ENCODE measurements at regions not wholly inside any gene's neighbourhood (a gene's known extent, or its start where the extent isn't known, plus 50 kb on each side); places are given as distances from the start of the nearest gene placed in this dataset.

DNA sequence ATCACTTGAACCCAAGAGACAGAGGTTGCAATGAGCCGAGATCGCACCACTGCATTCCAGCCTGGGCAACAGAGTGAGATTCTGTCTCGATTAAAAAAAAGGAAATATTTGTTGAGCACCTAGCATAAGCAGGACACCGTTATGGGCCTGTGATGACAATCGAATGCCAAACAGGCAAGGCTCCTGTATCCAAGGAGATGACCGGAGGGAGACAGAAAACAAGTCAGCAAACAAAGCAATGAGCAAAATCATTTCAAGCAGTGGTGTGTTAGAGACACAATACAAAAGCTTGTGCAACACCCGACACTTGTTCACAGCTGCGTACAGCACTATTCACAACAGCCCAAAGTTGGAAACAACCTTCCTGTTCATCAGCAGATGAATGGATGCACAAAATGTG is 87.1 kb upstream of the CPEB4 start:
- Histone ChIP-seq H3K4me3 (ENCODE audit: insufficient read depth, low read depth, low read length) (no peak overlapping the region), H3K4me1 (ENCODE audit: control insufficient read depth, insufficient read depth, low read length) (no peaks in the 10 kb centered on the region), H3K27ac (ENCODE audit: insufficient read depth, low read depth, low read length, poor library complexity, severe bottlenecking) (no peak overlapping the region), H3K9me3 (ENCODE audit: control insufficient read depth, low read length) (no peaks in the 10 kb centered on the region), H3K36me3 (ENCODE audit: control insufficient read depth, insufficient read depth, low read length) (no peaks in the 10 kb centered on the region), H3K27me3 (ENCODE audit: control insufficient read depth, insufficient read depth, low read length, poor library complexity, severe bottlenecking) (no peaks in the 10 kb centered on the region)
- 92 to 93% methylated on average over 8 of the region's 8 CpGs for WGBS, 2 experiments

DNA sequence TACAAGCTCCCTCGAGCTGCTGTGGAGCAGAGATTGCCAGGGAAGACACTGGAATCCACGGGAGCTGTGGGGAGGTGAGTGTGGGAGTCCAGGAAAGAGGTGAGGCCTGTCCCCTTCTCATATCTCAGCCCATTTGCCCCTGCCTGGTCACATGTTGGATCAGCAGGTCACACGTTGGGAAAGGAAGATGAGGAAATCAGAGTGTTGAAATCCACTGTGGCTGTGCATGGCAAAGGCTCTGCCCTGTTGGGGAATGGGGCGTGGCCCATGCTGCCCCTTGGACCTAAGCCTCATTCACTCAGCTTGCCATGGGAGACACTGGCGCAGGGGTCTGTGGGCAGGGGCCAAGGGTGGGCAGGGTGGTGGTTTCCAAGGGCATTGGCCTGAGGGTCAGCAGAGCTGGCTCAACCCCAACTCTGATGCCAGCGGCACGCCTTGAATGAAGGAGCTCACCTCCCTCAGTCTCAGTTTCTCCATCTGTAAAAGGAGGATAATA is 85.4 kb upstream of the CPEB4 start:
- no peak overlapping the region for H3K27ac ChIP-seq (ENCODE audit: insufficient read depth, low read depth, low read length, poor library complexity, severe bottlenecking)
- H3K27me3 ChIP-seq (ENCODE audit: control insufficient read depth, insufficient read depth, low read length, poor library complexity, severe bottlenecking): no peaks in the 10 kb centered on the region
- no peaks in the 10 kb centered on the region for H3K4me1 ChIP-seq (ENCODE audit: control insufficient read depth, insufficient read depth, low read length)
- no peaks in the 10 kb centered on the region for H3K9me3 ChIP-seq (ENCODE audit: control insufficient read depth, low read length)
- WGBS, 2 experiments: 88 to 89% methylated on average over 6 to 7 of the region's 7 CpGs
- H3K4me3 ChIP-seq (ENCODE audit: insufficient read depth, low read depth, low read length): no peak overlapping the region
- no peaks in the 10 kb centered on the region for H3K36me3 ChIP-seq (ENCODE audit: control insufficient read depth, insufficient read depth, low read length)

GRCh38 chr5:173804579-173804978 is 83.6 kb upstream of the CPEB4 start:
- Histone ChIP-seq H3K9me3 (ENCODE audit: control insufficient read depth, low read length) (no peaks in the 10 kb centered on the region), H3K4me1 (ENCODE audit: control insufficient read depth, insufficient read depth, low read length) (no peaks in the 10 kb centered on the region)
- 87 to 89% methylated on average over 7 of the region's 7 CpGs for WGBS, 2 experiments

DNA sequence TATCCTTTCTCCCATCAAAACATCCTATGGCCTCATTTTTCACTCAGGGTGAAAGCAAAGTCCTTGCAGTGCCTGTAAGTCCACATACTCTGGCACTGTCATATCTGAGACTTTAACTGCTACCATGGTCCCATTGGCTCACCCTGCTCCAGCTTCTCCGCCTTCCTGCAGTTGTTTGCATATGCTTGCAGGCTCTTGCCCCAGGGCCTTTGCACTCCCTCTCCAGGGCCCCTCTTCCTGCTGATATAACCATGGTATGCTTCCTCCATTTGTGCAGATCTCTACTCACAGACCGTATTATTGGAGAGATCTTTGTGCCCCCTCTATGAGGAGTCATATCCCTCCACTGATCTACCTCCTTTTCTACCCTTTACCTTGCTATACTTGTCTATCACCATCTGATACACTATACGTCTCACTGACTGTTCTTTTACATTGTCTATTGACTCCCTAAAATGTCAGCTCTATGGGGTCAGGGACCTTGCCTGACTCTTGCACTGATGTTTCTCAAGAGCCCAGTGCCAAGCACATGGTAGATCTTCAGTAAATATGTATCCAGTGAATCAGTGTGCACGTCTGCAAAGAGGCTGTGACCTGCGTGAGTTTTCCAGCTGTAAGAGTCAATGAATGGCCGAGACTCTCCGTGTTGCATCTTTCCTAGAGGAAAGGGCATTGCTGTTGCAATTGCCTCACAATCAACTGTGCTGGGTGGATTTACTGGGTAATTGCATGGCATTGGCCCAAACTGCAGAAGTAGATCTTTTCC is 81.7 kb upstream of the CPEB4 start:
- no peak overlapping the region for H3K4me3 ChIP-seq (ENCODE audit: insufficient read depth, low read depth, low read length)
- no peaks in the 10 kb centered on the region for H3K36me3 ChIP-seq (ENCODE audit: control insufficient read depth, insufficient read depth, low read length)
- H3K27me3 ChIP-seq (ENCODE audit: control insufficient read depth, insufficient read depth, low read length, poor library complexity, severe bottlenecking): no peaks in the 10 kb centered on the region
- H3K9me3 ChIP-seq (ENCODE audit: control insufficient read depth, low read length): no peaks in the 10 kb centered on the region
- 92 to 94% methylated on average over 7 of the region's 7 CpGs for WGBS, 2 experiments
- no peak overlapping the region for H3K27ac ChIP-seq (ENCODE audit: insufficient read depth, low read depth, low read length, poor library complexity, severe bottlenecking)
- H3K4me1 ChIP-seq (ENCODE audit: control insufficient read depth, insufficient read depth, low read length): no peaks in the 10 kb centered on the region

More at GRCh38 chr5:173804579-173804978, 83.6 kb upstream of the CPEB4 start:
- H3K27ac ChIP-seq (ENCODE audit: insufficient read depth, low read depth, low read length, poor library complexity, severe bottlenecking): no peak overlapping the region
- H3K27me3 ChIP-seq (ENCODE audit: control insufficient read depth, insufficient read depth, low read length, poor library complexity, severe bottlenecking): no peaks in the 10 kb centered on the region
- H3K36me3 ChIP-seq (ENCODE audit: control insufficient read depth, insufficient read depth, low read length): no peaks in the 10 kb centered on the region
- no peak overlapping the region for H3K4me3 ChIP-seq (ENCODE audit: insufficient read depth, low read depth, low read length)

DNA sequence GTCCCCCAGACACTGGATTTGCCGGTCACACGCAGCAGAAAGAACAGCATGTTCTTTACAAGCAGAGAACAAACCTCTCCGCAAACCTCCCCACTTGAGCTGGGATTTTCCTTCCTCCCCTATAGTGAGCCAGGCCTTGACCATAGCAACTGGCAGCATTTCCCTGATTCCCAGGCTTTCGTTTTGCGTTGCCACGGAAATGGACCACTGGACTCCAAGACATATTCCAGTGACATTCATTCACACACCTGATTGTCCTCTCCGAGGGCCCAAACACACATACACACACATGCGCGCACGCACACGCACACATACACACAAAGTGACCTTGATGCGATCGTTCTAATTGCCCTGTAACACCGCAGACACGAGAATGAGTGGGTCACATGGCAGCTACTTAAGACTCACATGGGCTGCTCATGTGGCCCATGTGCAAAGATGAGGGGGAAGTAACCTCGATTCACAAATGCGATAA is 80.9 kb upstream of the CPEB4 start:
- H3K27ac ChIP-seq (ENCODE audit: insufficient read depth, low read depth, low read length, poor library complexity, severe bottlenecking): no peak overlapping the region
- no peaks in the 10 kb centered on the region for H3K9me3 ChIP-seq (ENCODE audit: control insufficient read depth, low read length)
- H3K4me3 ChIP-seq (ENCODE audit: insufficient read depth, low read depth, low read length): no peak overlapping the region
- WGBS, 2 experiments: 90 to 91% methylated on average over 17 of the region's 17 CpGs
- H3K4me1 ChIP-seq (ENCODE audit: control insufficient read depth, insufficient read depth, low read length): no peaks in the 10 kb centered on the region
- no peaks in the 10 kb centered on the region for H3K36me3 ChIP-seq (ENCODE audit: control insufficient read depth, insufficient read depth, low read length)
- H3K27me3 ChIP-seq (ENCODE audit: control insufficient read depth, insufficient read depth, low read length, poor library complexity, severe bottlenecking): no peaks in the 10 kb centered on the region

DNA sequence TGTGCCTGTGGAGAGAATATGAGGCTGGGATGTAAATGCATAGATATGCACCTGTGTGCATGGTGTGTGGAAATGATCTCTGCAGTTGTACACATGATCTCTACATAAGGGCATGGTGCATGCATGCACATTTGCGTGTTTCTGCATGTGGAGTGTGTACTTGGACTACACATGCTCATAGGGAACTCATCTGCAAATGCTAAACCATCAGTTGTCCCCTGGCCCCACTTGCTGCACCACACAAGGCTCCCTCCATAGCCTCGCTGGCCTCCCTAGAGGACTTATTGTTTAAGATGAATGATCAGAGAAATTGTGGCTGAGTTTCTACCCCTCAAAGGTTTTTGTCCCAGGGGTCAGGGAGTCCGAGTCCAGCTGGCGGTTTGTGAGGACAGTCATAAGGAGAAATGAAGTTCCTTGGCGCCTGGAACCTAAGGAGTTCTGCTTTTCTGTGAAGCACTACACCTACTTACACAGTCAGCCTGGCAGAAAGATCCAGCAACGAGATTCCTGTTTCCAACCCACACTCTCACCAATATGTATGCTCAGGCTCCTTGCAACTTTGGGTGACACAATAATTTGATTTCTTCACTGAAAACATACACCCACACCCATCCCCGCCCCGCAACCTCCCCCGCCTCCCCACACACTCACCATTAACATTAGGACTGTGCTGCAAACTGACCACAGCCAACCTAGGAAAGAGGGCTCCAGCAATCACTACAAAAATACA is 79.9 kb upstream of the CPEB4 start:
- H3K36me3 ChIP-seq (ENCODE audit: control insufficient read depth, insufficient read depth, low read length): no peaks in the 10 kb centered on the region
- H3K4me1 ChIP-seq (ENCODE audit: control insufficient read depth, insufficient read depth, low read length): no peaks in the 10 kb centered on the region
- H3K27me3 ChIP-seq (ENCODE audit: control insufficient read depth, insufficient read depth, low read length, poor library complexity, severe bottlenecking): no peaks in the 10 kb centered on the region
- H3K27ac ChIP-seq (ENCODE audit: insufficient read depth, low read depth, low read length, poor library complexity, severe bottlenecking): no peak overlapping the region
- no peaks in the 10 kb centered on the region for H3K9me3 ChIP-seq (ENCODE audit: control insufficient read depth, low read length)
- 93 to 98% methylated on average over 9 of the region's 9 CpGs for WGBS, 2 experiments
- H3K4me3 ChIP-seq (ENCODE audit: insufficient read depth, low read depth, low read length): no peak overlapping the region

- no peaks in the 10 kb centered on the region for H3K9me3 ChIP-seq (ENCODE audit: control insufficient read depth, low read length)
Observed at GRCh38 chr5:173809014-173809413, 79.1 kb upstream of the CPEB4 start.

GRCh38 chr5:173812811-173813550 is 75.2 kb upstream of the CPEB4 start:
- no peak overlapping the region for H3K27ac ChIP-seq (ENCODE audit: insufficient read depth, low read depth, low read length, poor library complexity, severe bottlenecking)
- H3K36me3 ChIP-seq (ENCODE audit: control insufficient read depth, insufficient read depth, low read length): no peaks in the 10 kb centered on the region
- H3K27me3 ChIP-seq (ENCODE audit: control insufficient read depth, insufficient read depth, low read length, poor library complexity, severe bottlenecking): no peaks in the 10 kb centered on the region
- no peak overlapping the region for H3K4me3 ChIP-seq (ENCODE audit: insufficient read depth, low read depth, low read length)
- H3K9me3 ChIP-seq (ENCODE audit: control insufficient read depth, low read length): no peaks in the 10 kb centered on the region
- H3K4me1 ChIP-seq (ENCODE audit: control insufficient read depth, insufficient read depth, low read length): no peaks in the 10 kb centered on the region

More at GRCh38 chr5:173809014-173809413, 79.1 kb upstream of the CPEB4 start:
- no peak overlapping the region for H3K27ac ChIP-seq (ENCODE audit: insufficient read depth, low read depth, low read length, poor library complexity, severe bottlenecking)
- no peaks in the 10 kb centered on the region for H3K36me3 ChIP-seq (ENCODE audit: control insufficient read depth, insufficient read depth, low read length)
- WGBS, 2 experiments: 88 to 91% methylated on average over 5 of the region's 6 CpGs
- H3K4me3 ChIP-seq (ENCODE audit: insufficient read depth, low read depth, low read length): no peak overlapping the region
- H3K4me1 ChIP-seq (ENCODE audit: control insufficient read depth, insufficient read depth, low read length): no peaks in the 10 kb centered on the region
- no peaks in the 10 kb centered on the region for H3K27me3 ChIP-seq (ENCODE audit: control insufficient read depth, insufficient read depth, low read length, poor library complexity, severe bottlenecking)

GRCh38 chr5:173814053-173814452 is 74.1 kb upstream of the CPEB4 start:
- no peak overlapping the region for H3K4me3 ChIP-seq (ENCODE audit: insufficient read depth, low read depth, low read length)
- H3K36me3 ChIP-seq (ENCODE audit: control insufficient read depth, insufficient read depth, low read length): no peaks in the 10 kb centered on the region
- no peaks in the 10 kb centered on the region for H3K4me1 ChIP-seq (ENCODE audit: control insufficient read depth, insufficient read depth, low read length)
- H3K27ac ChIP-seq (ENCODE audit: insufficient read depth, low read depth, low read length, poor library complexity, severe bottlenecking): no peak overlapping the region
- no peaks in the 10 kb centered on the region for H3K27me3 ChIP-seq (ENCODE audit: control insufficient read depth, insufficient read depth, low read length, poor library complexity, severe bottlenecking)
- no peaks in the 10 kb centered on the region for H3K9me3 ChIP-seq (ENCODE audit: control insufficient read depth, low read length)

GRCh38 chr5:173815571-173815970 is 72.6 kb upstream of the CPEB4 start:
- WGBS, 2 experiments: 94 to 95% methylated on average over 9 of the region's 9 CpGs
- Histone ChIP-seq H3K4me1 (ENCODE audit: control insufficient read depth, insufficient read depth, low read length) (no peaks in the 10 kb centered on the region), H3K27ac (ENCODE audit: insufficient read depth, low read depth, low read length, poor library complexity, severe bottlenecking) (no peak overlapping the region), H3K4me3 (ENCODE audit: insufficient read depth, low read depth, low read length) (no peak overlapping the region), H3K27me3 (ENCODE audit: control insufficient read depth, insufficient read depth, low read length, poor library complexity, severe bottlenecking) (no peaks in the 10 kb centered on the region), H3K9me3 (ENCODE audit: control insufficient read depth, low read length) (no peaks in the 10 kb centered on the region), H3K36me3 (ENCODE audit: control insufficient read depth, insufficient read depth, low read length) (no peaks in the 10 kb centered on the region)
